Suppressor macrophage treated with lipopolysaccharide for 4 hours (primary cell): ENCODE measurements at regions not wholly inside any gene's neighbourhood (a gene's known extent, or its start where the extent isn't known, plus 50 kb on each side); places are given as distances from the start of the nearest gene placed in this dataset.
"Not testable (repeated sequence)": the region's sequence is repeated elsewhere in the genome, so short reads cannot be mapped to it uniquely, and the experiment has no call there.

Source experiments
- DNase-seq: peaks from one replicate; pipeline ENCODE4 v3.0.0-alpha.2; 2020

DNA sequence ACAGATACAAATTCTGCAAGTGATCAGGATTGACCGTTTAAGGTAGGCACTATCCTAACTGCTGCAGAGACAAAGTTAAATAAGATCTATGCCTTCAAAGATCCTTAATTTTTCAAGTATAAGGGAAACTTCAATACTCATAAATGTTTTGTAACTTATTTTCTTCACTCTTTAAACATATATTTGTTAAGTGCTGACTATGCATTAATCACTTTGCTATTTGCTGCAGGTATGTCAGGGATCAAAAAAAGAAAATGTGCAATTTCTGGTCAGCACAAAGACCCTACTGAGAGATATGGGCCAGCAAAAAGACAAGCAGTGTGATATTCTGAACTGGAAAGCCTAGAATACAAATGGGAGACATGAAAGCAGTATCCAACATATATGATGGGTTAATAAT, 756.1 kb upstream of the PCDH9 start:
- no peak for DNase-seq

DNA sequence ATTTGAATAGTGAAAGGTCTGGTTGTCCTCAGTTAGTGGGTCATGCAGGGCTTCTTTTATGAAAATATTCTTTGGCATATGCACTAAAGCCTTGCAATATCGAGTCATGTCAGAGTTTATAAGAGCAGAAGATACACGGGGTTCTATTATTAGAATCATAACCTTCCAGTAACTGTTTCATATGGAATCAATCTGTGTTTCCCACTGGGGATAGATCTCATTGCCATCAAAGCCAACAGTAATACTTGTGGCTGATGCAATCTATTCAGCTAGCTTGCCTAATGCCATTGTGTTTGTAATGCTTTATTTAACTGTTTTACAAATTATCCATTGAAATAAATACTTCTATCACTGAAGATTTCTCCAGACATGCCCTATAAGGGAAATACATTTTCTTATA, 746.9 kb upstream of the PCDH9 start:
- DNase-seq: no peak

DNA sequence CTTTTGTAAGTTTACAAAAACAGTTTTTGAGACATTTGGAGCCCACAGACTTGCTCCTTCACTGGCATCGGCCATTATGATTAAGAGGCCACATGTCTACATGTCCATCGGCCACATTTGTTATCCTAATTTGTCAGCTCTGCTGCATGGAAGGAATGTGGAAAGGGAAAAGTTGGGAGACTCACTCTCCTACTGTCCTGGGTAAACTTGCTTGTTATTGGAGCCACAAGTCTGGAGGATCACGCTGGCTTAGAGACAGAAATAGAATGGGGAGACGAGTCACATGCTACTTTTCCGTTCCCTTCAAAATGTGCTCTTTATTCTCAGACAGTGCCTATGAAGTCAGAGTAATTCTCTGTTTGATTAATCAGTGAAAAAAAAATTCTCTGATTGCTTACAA, 741.2 kb upstream of the PCDH9 start:
- no peak for DNase-seq

DNA sequence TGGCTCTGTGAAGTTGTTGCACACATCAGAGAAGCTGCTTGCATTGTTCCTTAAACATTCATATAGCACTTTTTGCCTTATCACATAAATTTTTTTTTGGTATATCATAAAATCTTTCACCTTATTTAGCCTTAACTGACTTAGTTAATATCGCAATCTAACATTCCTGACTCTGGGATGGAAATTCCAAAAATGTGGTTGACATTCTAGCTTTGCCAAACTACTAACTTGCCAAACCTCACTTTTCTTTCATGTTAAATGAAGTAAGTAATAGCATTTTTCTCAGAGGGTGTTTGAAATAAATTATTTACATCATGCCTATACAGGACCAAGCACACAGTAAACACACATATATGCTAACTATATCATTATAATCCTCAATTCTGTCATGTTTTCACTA, 736.9 kb upstream of the PCDH9 start:
- no peak for DNase-seq

DNA sequence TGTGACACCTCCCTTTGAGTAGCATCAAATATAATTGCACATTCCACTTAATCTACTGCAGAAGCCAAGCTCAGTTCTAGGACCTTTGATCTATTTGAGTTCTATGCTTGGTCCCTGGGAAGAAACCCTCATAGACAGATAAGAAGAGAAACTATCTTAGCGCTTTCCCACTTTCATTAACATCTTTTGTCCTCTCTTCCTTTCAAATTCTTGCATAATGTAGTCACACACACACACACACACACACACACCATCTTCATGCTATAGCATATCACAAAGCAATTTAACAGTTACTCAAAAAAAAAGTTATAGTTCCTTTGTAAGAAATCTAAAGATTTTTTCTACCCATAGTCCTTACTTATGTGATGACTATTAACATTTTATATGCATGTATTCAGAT, 735.9 kb upstream of the PCDH9 start:
- no peak for DNase-seq

DNA sequence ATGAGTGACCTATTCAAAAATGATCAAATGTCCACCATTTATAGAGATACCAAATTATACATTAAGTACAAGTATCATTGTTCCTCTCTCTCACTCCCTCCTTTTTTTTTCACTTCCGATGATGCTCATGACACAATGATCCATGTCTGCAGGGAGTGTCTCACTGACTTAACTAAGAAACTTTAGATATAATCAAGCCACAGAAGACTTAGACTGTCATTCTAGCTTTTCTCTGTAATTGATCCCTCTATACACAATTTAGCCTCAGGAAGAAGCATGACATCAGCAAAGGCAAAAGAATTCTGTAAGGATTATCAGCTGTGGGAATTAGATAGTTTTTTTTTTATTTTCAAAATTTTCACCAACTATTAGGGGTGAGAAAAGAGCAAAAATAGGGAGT, 734.9 kb upstream of the PCDH9 start:
- DNase-seq: no peak

DNA sequence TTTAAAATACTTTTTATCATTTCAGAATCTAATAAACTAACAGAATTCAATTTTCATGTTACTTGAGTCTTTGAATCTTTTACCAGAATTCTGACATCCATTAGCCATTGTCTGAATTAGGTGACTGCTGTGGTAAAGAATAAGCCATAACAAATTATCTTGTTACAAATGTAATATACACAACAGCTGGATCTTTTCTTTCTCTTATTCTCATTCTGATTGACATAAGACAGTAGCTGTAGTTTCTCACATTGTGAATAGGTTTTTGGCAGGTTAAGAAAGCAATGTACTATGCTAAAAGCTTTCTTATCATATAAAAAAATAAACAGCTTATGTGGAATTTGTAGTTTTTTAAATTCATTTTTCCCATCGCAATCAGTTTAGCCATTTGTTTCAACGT, 734.0 kb upstream of the PCDH9 start:
- no peak for DNase-seq

DNA sequence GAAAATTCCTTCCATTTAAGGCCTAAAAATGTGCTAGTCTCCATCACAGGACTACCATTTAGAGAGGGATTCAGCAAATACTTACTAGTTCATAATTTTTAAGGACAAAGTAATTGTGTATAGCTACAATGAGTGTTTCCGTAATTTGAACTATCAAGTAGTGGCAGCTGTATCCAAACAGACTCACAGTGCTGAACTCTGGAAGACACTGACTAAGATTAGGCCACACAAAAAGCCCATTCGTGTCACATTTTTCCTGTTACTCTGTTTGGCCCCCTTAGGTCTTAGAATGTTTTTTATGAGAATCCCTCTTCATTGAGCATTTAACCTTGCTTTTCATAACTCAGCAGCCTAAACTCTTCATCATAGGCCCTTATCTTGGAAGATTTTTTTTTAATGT, 731.2 kb upstream of the PCDH9 start:
- no peak for DNase-seq

DNA sequence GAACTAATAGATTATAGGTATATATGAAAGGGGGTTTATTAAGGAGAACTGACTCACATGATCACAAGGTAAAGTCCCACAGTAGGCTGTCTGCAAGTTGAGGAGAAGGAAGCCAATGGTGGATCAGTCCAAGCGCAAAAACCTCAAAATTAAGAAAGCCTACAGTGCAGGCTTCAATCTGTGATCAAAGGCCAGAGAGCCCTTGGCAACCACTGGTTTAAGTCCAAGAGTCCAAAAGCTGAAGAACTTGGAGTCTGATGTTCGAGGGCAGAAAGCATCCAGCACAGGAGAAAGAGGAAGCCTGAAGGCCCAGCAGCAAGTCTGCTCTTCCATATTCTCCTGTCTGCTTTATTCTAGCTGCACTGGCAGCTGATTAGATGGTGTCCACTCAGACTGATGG, 721.3 kb upstream of the PCDH9 start:
- no peak for DNase-seq

DNA sequence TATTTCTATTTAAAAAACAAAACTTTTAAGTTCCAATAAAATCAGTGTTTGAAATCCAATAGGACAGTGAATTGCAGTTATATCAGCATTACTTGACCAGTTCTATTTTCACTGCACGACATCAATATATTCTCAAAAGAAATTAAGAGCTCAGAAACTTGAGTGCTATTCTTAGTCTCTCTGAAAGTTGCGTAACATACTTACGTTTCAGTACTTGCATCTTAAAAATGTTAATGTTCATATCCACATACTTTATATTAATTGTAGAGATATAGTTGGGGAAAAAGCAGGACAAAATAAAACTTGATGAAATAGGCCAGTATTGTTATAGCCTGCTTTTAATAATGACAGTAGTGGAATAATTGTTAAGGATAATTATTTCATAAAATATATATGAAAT, 720.5 kb upstream of the PCDH9 start:
- DNase-seq: no peak

DNA sequence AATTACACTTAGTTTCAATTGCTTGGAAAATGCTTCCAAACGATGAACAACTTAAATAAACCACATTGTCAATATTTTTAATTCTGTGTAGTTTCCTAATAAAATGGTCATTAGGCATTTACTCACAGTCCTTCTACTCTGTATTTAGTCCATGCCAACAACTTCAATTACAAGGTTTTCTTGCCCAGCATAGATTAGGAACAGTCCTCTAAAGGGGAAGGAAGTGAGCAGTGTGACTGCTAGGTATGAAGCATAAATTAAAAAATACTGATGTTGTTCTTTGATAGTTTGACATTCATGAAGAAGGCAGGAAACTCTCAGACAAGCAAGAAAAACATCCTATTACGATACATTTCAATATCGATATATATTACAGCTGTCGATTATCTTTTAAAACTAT, 716.0 kb upstream of the PCDH9 start:
- no peak for DNase-seq

DNA sequence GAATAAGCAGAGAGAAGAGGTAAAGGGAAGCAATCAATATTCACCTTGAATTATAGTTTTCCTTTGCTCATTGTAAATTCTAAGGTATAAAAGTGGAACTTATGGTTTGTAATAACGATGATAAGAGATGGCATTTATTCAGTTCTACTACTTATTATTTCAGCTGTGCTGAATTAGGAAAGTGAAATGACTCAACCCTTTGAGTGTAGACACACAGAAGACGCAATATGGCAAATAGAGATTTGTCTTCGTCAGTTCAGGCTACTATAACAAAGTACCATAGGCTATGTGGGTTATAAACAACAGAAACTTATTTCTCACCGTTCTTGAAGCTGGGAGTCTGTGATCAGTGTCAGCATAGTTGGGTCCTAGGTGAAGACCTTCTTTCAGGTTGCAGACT, 713.0 kb upstream of the PCDH9 start:
- no peak for DNase-seq

DNA sequence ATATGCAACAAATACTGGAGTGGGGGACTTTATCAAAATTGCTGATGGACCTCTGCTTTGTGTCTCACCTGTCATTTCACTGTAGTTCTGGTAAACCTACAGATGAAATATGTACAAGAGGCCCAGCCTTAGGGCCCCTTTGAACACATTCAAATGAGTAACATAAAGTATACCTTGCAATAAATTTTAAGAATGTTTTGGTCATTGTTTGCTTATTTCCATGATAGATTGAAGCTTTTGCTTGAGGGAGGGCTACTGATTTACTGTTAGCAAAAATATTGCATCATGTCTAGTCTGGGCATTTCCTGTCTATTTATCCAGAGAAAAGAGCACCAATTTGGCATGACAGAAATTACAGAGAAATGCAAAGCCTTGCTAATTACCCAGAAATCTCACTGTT, 705.5 kb upstream of the PCDH9 start:
- no peak for DNase-seq

DNA sequence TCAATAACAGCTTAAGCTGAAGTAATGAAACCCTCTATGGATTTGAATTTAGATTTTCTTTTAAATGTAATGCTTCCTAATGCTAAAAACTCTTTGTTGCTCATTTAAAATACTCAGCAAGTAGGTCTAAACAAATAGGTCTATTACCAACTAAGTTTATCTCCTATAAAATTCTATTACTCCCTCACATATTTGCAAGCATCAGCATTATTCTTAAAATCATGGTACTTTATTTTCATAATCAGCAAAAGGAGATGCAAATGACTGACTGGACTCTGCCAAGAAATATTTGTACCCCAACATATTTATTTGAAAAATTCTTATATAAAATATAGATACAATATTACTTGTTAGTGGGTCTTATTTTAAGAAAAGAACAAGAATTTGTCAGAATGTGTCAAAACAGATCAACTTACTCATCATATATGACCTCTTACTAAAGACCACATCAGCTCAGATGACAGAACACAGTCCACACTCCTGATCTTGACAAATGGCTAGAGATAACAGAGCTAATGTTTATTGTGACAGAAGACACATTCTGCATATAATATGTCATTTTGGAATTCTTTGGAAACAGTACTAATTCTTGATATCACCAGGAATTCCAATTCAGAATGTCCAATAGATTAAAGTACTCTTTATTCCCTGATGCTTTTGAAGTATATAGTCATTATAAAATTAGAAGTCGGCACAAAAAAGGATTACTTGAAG, 704.6 kb upstream of the PCDH9 start:
- no peak for DNase-seq

DNA sequence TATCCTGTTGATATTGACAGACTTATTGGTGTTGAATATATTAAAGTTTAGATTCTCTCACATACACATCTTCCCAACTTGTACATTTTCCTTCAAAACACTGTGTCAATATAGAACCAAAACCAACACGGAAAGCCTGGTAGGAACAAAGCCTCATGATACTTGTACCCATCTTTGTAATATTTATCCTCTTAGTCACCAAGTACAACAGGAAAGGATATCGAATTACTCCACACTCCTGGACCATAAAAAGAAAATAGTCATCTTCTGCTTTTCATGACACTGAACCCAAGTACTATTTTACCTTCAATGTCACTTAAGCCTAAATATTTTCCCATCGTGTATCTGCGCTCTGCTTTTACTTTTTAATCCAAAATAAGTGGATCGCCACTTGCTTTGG, 702.9 kb upstream of the PCDH9 start:
- no peak for DNase-seq

DNA sequence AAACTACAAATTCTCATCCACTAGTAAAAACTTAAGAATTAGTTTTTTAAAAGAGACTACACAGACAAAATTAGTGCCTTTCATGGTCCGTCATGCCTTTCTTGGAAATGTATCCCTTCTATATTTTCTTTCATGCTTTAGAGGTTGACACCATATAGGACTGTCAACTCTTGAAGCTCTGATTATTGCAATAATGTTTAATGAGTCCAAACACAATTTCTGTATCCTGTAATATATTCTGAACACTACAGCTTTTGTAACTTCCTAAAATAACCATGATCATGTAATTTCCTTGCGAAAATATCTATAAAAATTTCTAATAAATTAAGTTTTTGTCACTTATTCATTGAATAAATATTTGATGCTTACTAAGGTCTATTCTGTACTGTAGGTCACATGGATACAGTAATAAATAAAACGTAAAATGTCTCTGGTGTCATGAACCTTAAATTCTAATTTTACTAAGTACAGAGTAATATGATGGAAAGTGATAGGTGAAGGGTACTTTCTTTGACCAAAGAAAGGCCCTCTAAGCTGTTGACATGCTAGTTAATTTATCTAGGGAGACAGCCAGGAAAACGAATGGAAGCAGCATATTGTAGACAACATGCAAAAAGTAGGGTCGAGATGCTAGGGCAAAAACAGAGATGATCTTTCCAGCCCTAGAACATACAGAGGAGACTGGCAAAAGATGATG, 687.3 kb upstream of the PCDH9 start:
- no peak for DNase-seq

DNA sequence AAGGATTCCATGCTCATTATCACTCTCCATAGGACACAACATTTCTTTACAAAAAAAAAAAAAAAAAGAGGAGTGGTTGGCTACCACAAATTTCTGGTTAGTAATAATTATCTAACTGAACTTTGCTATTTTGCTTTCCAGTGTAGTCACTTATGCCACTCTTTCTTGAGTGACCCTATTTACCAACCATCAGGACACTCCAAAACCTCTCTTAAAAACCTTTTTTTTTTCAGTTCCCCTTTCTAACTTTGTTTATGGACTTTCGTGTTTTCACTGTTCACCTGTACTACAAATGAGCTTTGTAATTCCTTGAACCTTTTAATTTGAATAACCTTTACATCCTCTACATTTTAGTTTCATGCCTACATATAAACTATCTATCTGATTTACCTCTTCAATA, 686.5 kb upstream of the PCDH9 start:
- no peak for DNase-seq

DNA sequence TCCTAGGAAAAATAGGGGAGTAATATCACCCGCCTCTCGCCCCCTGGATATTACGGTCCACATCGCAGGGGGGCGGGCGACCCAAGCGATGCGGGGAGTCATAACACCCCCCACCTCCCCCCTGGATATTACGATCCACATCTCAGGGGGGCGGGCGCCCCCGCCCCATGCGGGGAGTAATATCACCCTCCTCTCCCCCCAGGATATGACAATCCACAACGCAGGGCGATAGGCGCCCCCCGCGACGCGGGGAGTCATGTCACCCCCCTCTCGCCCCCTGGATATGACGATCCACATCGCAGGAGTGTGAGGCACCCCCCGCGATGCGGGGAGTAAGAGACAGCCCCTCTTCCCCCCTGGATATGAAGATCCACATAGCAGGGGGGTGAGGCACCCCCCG, 684.4 kb upstream of the PCDH9 start:
- no peak for DNase-seq

DNA sequence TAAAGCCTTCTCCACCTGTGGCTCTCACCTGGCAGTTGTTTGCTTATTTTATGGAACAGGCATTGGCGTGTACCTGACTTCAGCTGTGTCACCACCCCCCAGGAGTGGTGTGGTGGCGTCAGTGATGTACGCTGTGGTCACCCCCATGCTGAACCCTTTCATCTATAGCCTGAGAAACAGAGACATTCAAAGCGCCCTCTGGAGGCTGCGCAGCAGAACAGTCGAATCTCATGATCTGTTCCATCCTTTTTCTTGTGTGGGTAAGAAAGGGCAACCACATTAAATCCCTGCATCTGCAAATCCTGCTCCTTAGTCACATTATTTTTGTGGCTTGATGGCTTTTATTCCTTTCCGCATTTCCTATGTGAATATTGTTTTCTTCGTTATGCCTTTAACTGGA, 672.8 kb upstream of the PCDH9 start:
- not testable (repeated sequence) for DNase-seq

DNA sequence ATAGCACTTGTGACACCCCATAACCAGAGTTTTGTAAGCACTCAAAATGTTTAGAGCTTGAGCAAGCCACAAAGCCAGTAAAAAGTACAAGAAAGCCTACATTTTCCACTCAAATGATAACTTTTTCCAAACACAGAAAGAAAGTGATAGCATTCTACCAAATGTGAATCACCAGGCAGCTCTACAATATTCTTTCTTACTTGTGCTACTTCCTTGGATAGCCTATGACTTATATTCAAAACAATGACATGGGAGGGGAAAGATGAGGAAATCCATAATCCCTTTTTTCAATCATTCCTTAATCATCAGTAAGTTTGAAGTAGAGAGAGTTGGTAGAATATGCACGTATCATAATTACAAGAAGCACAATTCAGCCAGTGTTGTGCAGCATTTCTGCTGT, 650.8 kb upstream of the PCDH9 start:
- DNase-seq: no peak

DNA sequence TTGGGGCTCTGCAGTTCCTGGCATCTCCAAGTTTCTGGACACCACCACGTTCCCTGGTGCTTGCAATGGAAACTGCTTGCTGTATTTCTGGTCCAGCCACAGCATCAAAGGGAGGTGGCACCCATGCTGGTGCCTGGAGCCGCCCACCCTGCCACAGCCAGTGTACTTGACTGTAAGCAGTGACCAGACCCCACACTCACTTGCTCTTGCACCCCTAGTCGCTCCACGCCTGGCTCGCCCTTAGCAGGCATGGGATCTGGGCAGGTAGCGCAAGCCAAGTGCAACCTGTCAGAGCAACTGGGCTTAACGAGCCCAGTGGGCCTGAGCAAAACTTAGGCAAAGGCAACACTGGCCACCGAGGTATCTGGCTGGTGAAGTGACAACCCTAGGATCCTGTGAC, 648.2 kb upstream of the PCDH9 start:
- no peak for DNase-seq

DNA sequence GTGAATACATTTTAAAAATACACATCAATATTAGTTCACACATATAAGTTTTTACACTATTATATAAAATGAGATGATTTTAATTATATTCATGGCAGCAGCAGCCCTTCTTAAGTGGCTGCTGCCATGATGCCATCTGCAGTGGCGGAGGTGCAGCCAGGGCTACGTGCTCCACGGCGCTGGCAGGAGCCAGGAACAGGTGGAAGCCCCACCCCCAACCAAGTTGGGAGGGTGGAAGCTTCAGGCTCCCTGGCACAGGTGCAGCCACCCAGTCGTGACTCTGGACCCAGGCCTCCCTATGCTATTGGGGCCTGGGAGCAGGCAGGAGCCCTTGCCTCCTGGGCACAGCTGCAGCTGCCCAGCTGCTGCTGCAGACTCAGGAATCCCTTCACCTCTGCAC, 646.9 kb upstream of the PCDH9 start:
- no peak for DNase-seq

DNA sequence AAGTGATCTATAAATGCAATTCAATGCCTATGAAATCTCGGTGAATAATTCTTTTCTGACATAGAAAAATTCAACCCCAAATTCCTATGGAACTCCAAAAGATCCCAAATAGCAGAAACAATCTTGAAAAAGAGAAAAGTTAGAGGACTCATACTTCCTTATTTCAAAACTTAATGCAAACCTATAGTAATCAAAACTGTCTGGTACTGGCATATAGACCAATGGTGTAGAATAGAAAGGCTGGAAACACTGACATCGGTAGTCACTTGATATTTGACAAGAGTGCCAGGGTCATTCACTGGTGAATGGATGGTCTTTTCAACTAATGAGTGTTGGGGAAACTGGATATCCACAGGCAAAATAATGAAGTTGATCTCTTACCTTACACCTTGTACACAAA, 637.1 kb upstream of the PCDH9 start:
- DNase-seq: no peak

DNA sequence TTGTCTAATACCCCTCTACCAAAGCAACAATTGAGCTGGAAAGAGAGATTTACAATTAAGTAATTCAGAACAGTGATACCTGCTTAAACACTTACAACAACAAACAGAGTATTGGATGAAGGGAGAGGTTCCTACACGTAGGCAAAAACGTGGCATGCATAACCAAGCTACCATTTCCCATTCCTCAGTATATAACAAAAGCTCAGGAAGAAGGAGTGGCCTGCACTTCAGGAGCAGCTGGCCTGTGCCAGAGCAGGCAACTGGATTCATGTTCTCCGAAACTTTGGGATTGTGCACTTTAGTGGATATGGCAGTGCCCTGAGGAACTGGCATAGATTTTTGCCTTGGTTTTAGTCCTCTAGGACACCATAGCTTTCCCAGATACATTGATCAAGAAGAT, 630.2 kb upstream of the PCDH9 start:
- no peak for DNase-seq

DNA sequence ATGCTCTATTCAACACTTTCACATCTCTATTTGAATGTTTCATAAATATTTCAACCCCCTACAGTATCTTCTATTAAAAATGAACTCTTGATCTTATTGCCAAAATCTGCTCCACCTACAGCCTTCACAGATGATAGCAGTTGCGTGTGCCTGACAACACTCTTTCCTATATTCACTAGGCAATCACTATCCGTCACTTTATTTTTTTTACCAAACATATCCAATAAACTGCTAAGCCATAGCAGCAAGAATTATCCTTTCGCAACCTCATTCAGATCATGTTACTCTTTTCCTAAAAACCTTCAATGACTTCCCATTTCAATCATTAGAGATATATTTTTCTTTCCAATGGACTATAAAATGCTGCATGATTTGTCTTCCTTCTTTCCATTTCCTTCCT, 629.8 kb upstream of the PCDH9 start:
- DNase-seq: no peak
